ENCODE measurements at regions not wholly inside any gene's neighbourhood (a gene's known extent, or its start where the extent isn't known, plus 50 kb on each side); places are given as distances from the start of the nearest gene placed in this dataset.

GRCh38 chr5:2491846-2492245, 259.6 kb downstream of the IRX2 start:
- Histone ChIP-seq H3K27ac (no peak overlapping the region), H3K4me2 (no peak overlapping the region), H4K20me1 (ENCODE audit: insufficient read depth) (no peaks in the 10 kb centered on the region), H3K4me3 (IDR thresholded peaks at IDR 0.05; ENCODE audit: insufficient read depth, low read depth, low read length) (no peak overlapping the region), H3K9ac (no peak overlapping the region), H3K79me2 (ENCODE audit: insufficient read depth, low read depth) (no peaks in the 10 kb centered on the region), H3K36me3 (ENCODE audit: insufficient read depth) (no peaks in the 10 kb centered on the region), H3K4me1 (ENCODE audit: low read depth, poor library complexity, severe bottlenecking) (no peaks in the 10 kb centered on the region), H3K27me3 (ENCODE audit: insufficient read depth, low read depth) (no peaks in the 10 kb centered on the region), H2AFZ (ENCODE audit: low read depth) (no peak overlapping the region)
- no peak for TF ChIP-seq CTCF (conservative IDR thresholded peaks at IDR 0.05; ENCODE audit: low read depth, low read length)

GRCh38 chr5:2489306-2489705, 262.2 kb downstream of the IRX2 start:
- no peak overlapping the region for H3K4me3 ChIP-seq (IDR thresholded peaks at IDR 0.05; ENCODE audit: insufficient read depth, low read depth, low read length)
- H3K4me2 ChIP-seq: no peak overlapping the region
- H3K4me1 ChIP-seq (ENCODE audit: low read depth, poor library complexity, severe bottlenecking): no peaks in the 10 kb centered on the region
- H4K20me1 ChIP-seq (ENCODE audit: insufficient read depth): no peaks in the 10 kb centered on the region
- no peak overlapping the region for H3K9ac ChIP-seq
- H2AFZ ChIP-seq (ENCODE audit: low read depth): no peak overlapping the region
- no peak for TF ChIP-seq CTCF (conservative IDR thresholded peaks at IDR 0.05; ENCODE audit: low read depth, low read length)
- H3K79me2 ChIP-seq (ENCODE audit: insufficient read depth, low read depth): no peaks in the 10 kb centered on the region
- no peaks in the 10 kb centered on the region for H3K36me3 ChIP-seq (ENCODE audit: insufficient read depth)
- no peaks in the 10 kb centered on the region for H3K27me3 ChIP-seq (ENCODE audit: insufficient read depth, low read depth)
- H3K27ac ChIP-seq: no peak overlapping the region

GRCh38 chr5:2488593-2488992, 262.9 kb downstream of the IRX2 start:
- no peaks in the 10 kb centered on the region; the same call in 1 of the 2 replicates for H3K36me3 ChIP-seq (ENCODE audit: insufficient read depth)
- no peaks in the 10 kb centered on the region for H3K79me2 ChIP-seq (ENCODE audit: insufficient read depth, low read depth)
- no peak overlapping the region for H3K4me2 ChIP-seq
- no peak for TF ChIP-seq CTCF (conservative IDR thresholded peaks at IDR 0.05; ENCODE audit: low read depth, low read length)
- H3K27ac ChIP-seq: no peak overlapping the region
- no peak overlapping the region for H2AFZ ChIP-seq (ENCODE audit: low read depth)
- no peaks in the 10 kb centered on the region for H3K27me3 ChIP-seq (ENCODE audit: insufficient read depth, low read depth)
- H4K20me1 ChIP-seq (ENCODE audit: insufficient read depth): no peaks in the 10 kb centered on the region
- H3K9ac ChIP-seq: no peak overlapping the region
- H3K4me1 ChIP-seq (ENCODE audit: low read depth, poor library complexity, severe bottlenecking): no peaks in the 10 kb centered on the region
- no peak overlapping the region for H3K4me3 ChIP-seq (IDR thresholded peaks at IDR 0.05; ENCODE audit: insufficient read depth, low read depth, low read length)

- H2AFZ ChIP-seq (ENCODE audit: low read depth): no peak overlapping the region
- no peaks in the 10 kb centered on the region for H3K4me1 ChIP-seq (ENCODE audit: low read depth, poor library complexity, severe bottlenecking)
- H3K9ac ChIP-seq: no peak overlapping the region
- no peaks in the 10 kb centered on the region for H3K79me2 ChIP-seq (ENCODE audit: insufficient read depth, low read depth)
- H3K27ac ChIP-seq: no peak overlapping the region
- TF ChIP-seq CTCF (conservative IDR thresholded peaks at IDR 0.05; ENCODE audit: low read depth, low read length): no peak
- no peaks in the 10 kb centered on the region for H4K20me1 ChIP-seq (ENCODE audit: insufficient read depth)
- no peak overlapping the region for H3K4me2 ChIP-seq
- H3K36me3 ChIP-seq (ENCODE audit: insufficient read depth): no peaks in the 10 kb centered on the region; the same call in 1 of the 2 replicates
- H3K27me3 ChIP-seq (ENCODE audit: insufficient read depth, low read depth): no peaks in the 10 kb centered on the region
- no peak overlapping the region for H3K4me3 ChIP-seq (IDR thresholded peaks at IDR 0.05; ENCODE audit: insufficient read depth, low read depth, low read length)
Measured at GRCh38 chr5:2487152-2487763, 264.2 kb downstream of the IRX2 start.

Data from KMS-11 (cell line).